B cell (primary cell): ENCODE measurements at regions not wholly inside any gene's neighbourhood (a gene's known extent, or its start where the extent isn't known, plus 50 kb on each side); places are given as distances from the start of the nearest gene placed in this dataset.

ENCODE experiments used
- ATAC-seq: fragments of 200-7000 bp; cut with Tn5 transposase; one replicate; pipeline ENCODE4 v1.10.0; 2021; ENCODE audit warnings: low read depth, mild to moderate bottlenecking, moderate number of reproducible peaks, moderate library complexity
- CTCF ChIA-PET: fragments of 350-600 bp; sonication (Branson Sonifier 250); formaldehyde crosslinking; loops from one replicate; lab custom pipeline; 2021; ENCODE audit warnings: antibody characterized with exemption, inconsistent platforms; lab: Charles Lee
- POLR2A ChIA-PET: fragments of 350-600 bp; sonication (Branson Sonifier 250); formaldehyde crosslinking; loops from one replicate; lab custom pipeline; 2021; ENCODE audit warnings: antibody characterized with exemption; lab: Charles Lee
- DNase-seq: peaks from one replicate; pipeline ENCODE4 v3.0.0; 2013
- H2AFZ ChIP-seq: 2 replicates; pipeline ENCODE4 v1.6.1; 2012; ENCODE audit warnings: mild to moderate bottlenecking, low read depth, low read length; ENCODE audit not compliant: insufficient read depth, poor library complexity, severe bottlenecking
- H3K27ac ChIP-seq, 2 donors: 1 replicate in 1 of 2; 2 replicates in 1 of 2; pipeline ENCODE4 v1.5.1; 2012 to 2013; ENCODE audit warnings: low read length in 2 of 2, mild to moderate bottlenecking in 2 of 2, moderate library complexity in 1 of 2
- H3K27me3 ChIP-seq, 4 experiments: fragments of 200-600 bp in 1 of 4; sonication (generic) in 1 of 4; replicated peaks in 1 of 4; 1 replicate in 2 of 4; 2 replicates in 2 of 4; pipeline versions ENCODE4 v1.6.1 to v1.7.0; 2013 to 2016; ENCODE audit warnings: low read length in 3 of 4, mild to moderate bottlenecking in 2 of 4, mixed read lengths in 1 of 4, moderate library complexity in 1 of 4; ENCODE audit not compliant: insufficient read depth in 4 of 4, control insufficient read depth in 3 of 4; ENCODE audit errors: control extremely low read depth in 1 of 4
- H3K36me3 ChIP-seq, 2 experiments: replicated peaks in 1 of 2; 1 replicate in 1 of 2; 2 replicates in 1 of 2; pipeline versions ENCODE4 v1.6.1 to v1.7.1; 2013; ENCODE audit warnings: low read length in 1 of 2; ENCODE audit not compliant: insufficient read depth in 2 of 2, control insufficient read depth in 1 of 2; ENCODE audit errors: control extremely low read depth in 1 of 2, extremely low read depth in 1 of 2
- H3K4me1 ChIP-seq, 2 donors: fragments of 200-600 bp in 1 of 2; sonication (generic) in 1 of 2; 1 replicate in 1 of 2; 2 replicates in 1 of 2; pipeline versions ENCODE4 v1.5.1 to v1.6.1; 2013 to 2017; ENCODE audit warnings: low read length in 2 of 2; ENCODE audit not compliant: control insufficient read depth in 2 of 2, insufficient read depth in 2 of 2
- H3K4me2 ChIP-seq: replicated peaks from 2 replicates; pipeline ENCODE3; 2012; ENCODE audit warnings: mild to moderate bottlenecking, low read depth, low read length; ENCODE audit not compliant: poor library complexity, severe bottlenecking
- H3K4me3 ChIP-seq, 5 experiments: fragments of 200-600 bp in 1 of 5; sonication (generic) in 1 of 5; 1 replicate in 3 of 5; 2 replicates in 2 of 5; pipeline versions ENCODE4 v1.5.1 to v1.7.0; 2011 to 2016; ENCODE audit warnings: low read length in 4 of 5, mild to moderate bottlenecking in 4 of 5, low read depth in 2 of 5, control low read depth in 1 of 5, moderate library complexity in 1 of 5; ENCODE audit not compliant: insufficient read depth in 1 of 5; ENCODE audit errors: control extremely low read depth in 1 of 5, extremely low read depth in 1 of 5
- H3K79me2 ChIP-seq: fragments of 200-600 bp; sonication (generic); one replicate; pipeline ENCODE4 v1.6.0; 2016; ENCODE audit warnings: low read length; ENCODE audit not compliant: control insufficient read depth, insufficient read depth
- H3K9ac ChIP-seq: fragments of 200-600 bp; sonication (generic); 2 replicates; pipeline ENCODE4 v1.6.1; 2017; ENCODE audit warnings: mild to moderate bottlenecking, low read length, moderate library complexity
- H3K9me3 ChIP-seq, 3 donors: one replicate each; pipeline versions ENCODE4 v1.6.1 to v1.7.1; 2013; ENCODE audit warnings: low read length in 2 of 3; ENCODE audit not compliant: control insufficient read depth in 2 of 3, insufficient read depth in 1 of 3; ENCODE audit errors: control extremely low read depth in 1 of 3
- H4K20me1 ChIP-seq: 2 replicates; pipeline ENCODE4 v1.6.0; 2012; ENCODE audit warnings: mild to moderate bottlenecking, low read length; ENCODE audit not compliant: insufficient read depth, control insufficient read depth, poor library complexity, severe bottlenecking
- H3K27ac Mint-ChIP-seq: one replicate; pipeline ENCODE4 v1.8.0; 2021; ENCODE audit warnings: mixed read lengths
- H3K27me3 Mint-ChIP-seq: one replicate; pipeline ENCODE4 v1.8.0; 2021; ENCODE audit warnings: mixed read lengths
- H3K4me1 Mint-ChIP-seq: one replicate; pipeline ENCODE4 v1.8.0; 2021; ENCODE audit warnings: mixed read lengths
- H3K4me3 Mint-ChIP-seq: one replicate; pipeline ENCODE4 v1.8.0; 2021; ENCODE audit warnings: mixed read lengths
- H3K9me3 Mint-ChIP-seq: one replicate; pipeline ENCODE4 v1.8.0; 2022; ENCODE audit warnings: mixed read lengths; ENCODE audit not compliant: insufficient read depth
- EZH2 ChIP-seq: IDR thresholded peaks from 2 replicates; pipeline ENCODE4 v1.6.1; 2012; ENCODE audit warnings: borderline replicate concordance, low read depth, mild to moderate bottlenecking, moderate library complexity, low read length; ENCODE audit not compliant: insufficient read depth, poor library complexity, severe bottlenecking
- WGBS: methylation state at CpG from one replicate; pipeline ENCODE4 v1.1.5; 2013; ENCODE audit warnings: missing lambda C conversion rate; ENCODE audit not compliant: insufficient coverage; 5-methylcytosine and 5-hydroxymethylcytosine counted together
- intact Hi-C: fragments of 100-400 bp; cut with micrococcal nuclease; formaldehyde crosslinking; loops from one replicate; pipeline ENCODE4 v1.10.0; 2022
- TF ChIP-seq, protein P1 (sequence below): fragments of 200-600 bp; IDR thresholded peaks from one replicate; pipeline ENCODE4 v1.8.0; 2022; ENCODE audit warnings: antibody characterized with exemption, mild to moderate bottlenecking

DNA sequence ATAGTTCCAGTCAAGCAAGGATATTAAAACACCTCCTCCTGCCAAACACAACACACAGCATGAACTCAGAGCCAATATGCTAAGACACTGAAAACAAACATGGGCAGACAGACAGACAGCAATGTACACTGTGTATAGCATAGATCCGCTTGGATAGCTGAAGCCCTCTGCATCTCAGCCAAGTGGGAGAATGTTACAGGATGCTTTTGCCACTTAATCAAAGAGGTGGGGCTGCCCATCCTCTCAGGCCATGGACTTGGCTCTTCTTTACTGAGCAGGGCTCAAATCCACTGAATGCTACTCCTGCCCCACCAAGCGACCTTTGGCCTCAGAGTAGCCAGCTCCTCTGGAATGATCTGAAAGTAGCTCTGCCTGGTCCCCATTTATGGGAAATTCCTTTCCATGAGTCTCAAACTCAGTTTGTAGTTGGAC, 64.7 kb upstream of the NGF start:
- Mint-ChIP-seq H3K4me3 (no peak overlapping the region), H3K4me1 (no peaks in the 10 kb centered on the region), H3K27me3 (peaks cover 4% of the 10 kb centered on the region), H3K27ac (no peak overlapping the region), H3K9me3 (no peaks in the 10 kb centered on the region)
- Histone ChIP-seq H3K27me3 (no peaks in the 10 kb centered on the region), H3K27ac (no peak overlapping the region), H3K4me3 (no peak overlapping the region), H4K20me1 (no peaks in the 10 kb centered on the region), H3K4me2 (no peak overlapping the region), H3K9me3 (no peaks in the 10 kb centered on the region), H2AFZ (no peak overlapping the region), H3K79me2 (no peaks in the 10 kb centered on the region), H3K36me3 (no peaks in the 10 kb centered on the region), H3K9ac (no peak overlapping the region), H3K4me1 (no peaks in the 10 kb centered on the region)
- no peak for ATAC-seq
- intact Hi-C loops = no loop called here
- ChIA-PET CTCF (no interaction called here), POLR2A (no interaction called here)
- no peak for DNase-seq
- 73% methylated on average over 2 of the region's 2 CpGs for WGBS
- TF ChIP-seq EZH2 = no peak
- TF ChIP-seq, protein P1, sequence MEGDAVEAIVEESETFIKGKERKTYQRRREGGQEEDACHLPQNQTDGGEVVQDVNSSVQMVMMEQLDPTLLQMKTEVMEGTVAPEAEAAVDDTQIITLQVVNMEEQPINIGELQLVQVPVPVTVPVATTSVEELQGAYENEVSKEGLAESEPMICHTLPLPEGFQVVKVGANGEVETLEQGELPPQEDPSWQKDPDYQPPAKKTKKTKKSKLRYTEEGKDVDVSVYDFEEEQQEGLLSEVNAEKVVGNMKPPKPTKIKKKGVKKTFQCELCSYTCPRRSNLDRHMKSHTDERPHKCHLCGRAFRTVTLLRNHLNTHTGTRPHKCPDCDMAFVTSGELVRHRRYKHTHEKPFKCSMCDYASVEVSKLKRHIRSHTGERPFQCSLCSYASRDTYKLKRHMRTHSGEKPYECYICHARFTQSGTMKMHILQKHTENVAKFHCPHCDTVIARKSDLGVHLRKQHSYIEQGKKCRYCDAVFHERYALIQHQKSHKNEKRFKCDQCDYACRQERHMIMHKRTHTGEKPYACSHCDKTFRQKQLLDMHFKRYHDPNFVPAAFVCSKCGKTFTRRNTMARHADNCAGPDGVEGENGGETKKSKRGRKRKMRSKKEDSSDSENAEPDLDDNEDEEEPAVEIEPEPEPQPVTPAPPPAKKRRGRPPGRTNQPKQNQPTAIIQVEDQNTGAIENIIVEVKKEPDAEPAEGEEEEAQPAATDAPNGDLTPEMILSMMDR = no peak

DNA sequence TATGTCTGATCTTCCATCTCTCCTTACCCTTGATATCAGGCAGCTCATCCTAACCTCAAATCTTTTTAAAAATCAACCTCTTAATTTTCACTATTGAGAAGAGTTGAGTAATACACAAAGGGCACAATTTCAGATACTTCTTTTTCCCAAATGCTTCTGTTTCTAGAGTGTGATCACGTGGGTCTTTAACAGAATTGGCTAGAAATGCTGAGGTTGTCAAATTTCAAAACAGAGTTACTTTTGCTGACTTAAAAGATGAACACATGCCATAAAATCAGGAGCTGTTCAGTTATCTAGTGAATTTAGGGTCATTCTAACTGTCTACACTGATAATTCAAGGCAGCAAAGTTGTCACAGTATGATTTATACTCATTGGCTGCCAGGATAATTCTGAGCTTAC, 63.6 kb upstream of the NGF start:
- Histone ChIP-seq H4K20me1 (no peaks in the 10 kb centered on the region), H3K4me3 (no peak overlapping the region), H3K79me2 (no peaks in the 10 kb centered on the region), H3K4me1 (no peaks in the 10 kb centered on the region), H3K9me3 (no peaks in the 10 kb centered on the region), H3K36me3 (no peaks in the 10 kb centered on the region), H3K27me3 (no peaks in the 10 kb centered on the region), H3K27ac (no peak overlapping the region), H2AFZ (no peak overlapping the region), H3K9ac (no peak overlapping the region), H3K4me2 (no peak overlapping the region)
- H3K4me1 Mint-ChIP-seq = no peaks in the 10 kb centered on the region
- H3K9me3 Mint-ChIP-seq = no peaks in the 10 kb centered on the region
- TF ChIP-seq, protein P1 = no peak
- TF ChIP-seq EZH2 = no peak
- intact Hi-C loops = no loop called here
- DNase-seq (no peak), ATAC-seq (no peak)
- H3K27ac Mint-ChIP-seq = no peak overlapping the region
- CTCF ChIA-PET = no interaction called here
- H3K4me3 Mint-ChIP-seq = no peak overlapping the region
- POLR2A ChIA-PET = no interaction called here
- no CpG with 5 or more reads among the region's 1 CpG for WGBS
- peaks cover 4% of the 10 kb centered on the region for H3K27me3 Mint-ChIP-seq
